C4-2B (cell line): ENCODE measurements at regions not wholly inside any gene's neighbourhood (a gene's known extent, or its start where the extent isn't known, plus 50 kb on each side); places are given as distances from the start of the nearest gene placed in this dataset.
"Not testable (repeated sequence)": the region's sequence is repeated elsewhere in the genome, so short reads cannot be mapped to it uniquely, and the experiment has no call there.

Experiments
- H3K27ac ChIP-seq: fragments of 450-650 bp; 2 replicates; pipeline ENCODE4 v1.5.1; 2017
- ZFX ChIP-seq: fragments of 450-650 bp; IDR thresholded peaks from 2 replicates; pipeline ENCODE4 v1.6.1; 2017
- TF ChIP-seq, protein P1 (sequence below): fragments of 450-650 bp; conservative IDR thresholded peaks from 2 replicates; pipeline ENCODE4 v1.5.1; 2017; ENCODE audit warnings: mild to moderate bottlenecking

DNA sequence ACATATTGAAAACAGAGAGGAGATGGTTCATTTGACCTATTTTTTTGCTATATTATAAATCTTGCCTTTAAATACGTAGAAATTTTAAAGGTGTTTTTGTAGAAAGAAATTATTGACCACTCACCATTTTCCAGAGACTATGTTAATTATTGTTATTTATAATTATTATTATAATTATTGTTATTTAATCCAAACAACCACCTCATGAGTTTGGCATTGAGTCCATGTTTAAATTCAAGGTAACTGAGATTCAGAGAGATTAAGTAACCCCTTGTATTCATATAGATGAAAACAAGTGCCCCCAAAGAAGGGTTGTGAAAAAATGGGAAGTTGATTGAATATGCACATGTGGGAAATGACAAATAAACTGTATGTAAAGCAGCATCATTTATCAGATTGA is 692.5 kb upstream of the MIR17HG start:
- no peak overlapping the region for H3K27ac ChIP-seq
- TF ChIP-seq, protein P1, sequence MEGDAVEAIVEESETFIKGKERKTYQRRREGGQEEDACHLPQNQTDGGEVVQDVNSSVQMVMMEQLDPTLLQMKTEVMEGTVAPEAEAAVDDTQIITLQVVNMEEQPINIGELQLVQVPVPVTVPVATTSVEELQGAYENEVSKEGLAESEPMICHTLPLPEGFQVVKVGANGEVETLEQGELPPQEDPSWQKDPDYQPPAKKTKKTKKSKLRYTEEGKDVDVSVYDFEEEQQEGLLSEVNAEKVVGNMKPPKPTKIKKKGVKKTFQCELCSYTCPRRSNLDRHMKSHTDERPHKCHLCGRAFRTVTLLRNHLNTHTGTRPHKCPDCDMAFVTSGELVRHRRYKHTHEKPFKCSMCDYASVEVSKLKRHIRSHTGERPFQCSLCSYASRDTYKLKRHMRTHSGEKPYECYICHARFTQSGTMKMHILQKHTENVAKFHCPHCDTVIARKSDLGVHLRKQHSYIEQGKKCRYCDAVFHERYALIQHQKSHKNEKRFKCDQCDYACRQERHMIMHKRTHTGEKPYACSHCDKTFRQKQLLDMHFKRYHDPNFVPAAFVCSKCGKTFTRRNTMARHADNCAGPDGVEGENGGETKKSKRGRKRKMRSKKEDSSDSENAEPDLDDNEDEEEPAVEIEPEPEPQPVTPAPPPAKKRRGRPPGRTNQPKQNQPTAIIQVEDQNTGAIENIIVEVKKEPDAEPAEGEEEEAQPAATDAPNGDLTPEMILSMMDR, result no peak
- TF ChIP-seq ZFX, result no peak

DNA sequence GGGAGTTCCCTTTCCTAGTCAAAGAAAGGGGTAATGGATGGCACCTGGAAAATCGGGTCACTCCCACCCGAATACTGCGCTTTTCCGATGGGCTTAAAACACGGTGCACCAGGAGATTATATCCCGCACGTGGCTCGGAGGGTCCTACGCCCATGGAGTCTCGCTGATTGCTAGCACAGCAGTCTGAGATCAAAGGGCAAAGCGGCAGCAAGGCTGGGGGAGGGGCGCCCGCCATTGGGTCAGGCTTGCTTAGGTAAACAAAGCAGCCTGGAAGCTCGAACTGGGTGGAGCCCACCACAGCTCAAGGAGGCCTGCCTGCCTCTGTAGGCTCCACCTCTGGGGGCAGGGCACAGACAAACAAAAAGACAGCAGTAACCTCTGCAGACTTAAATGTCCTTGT is 683.3 kb upstream of the MIR17HG start:
- H3K27ac ChIP-seq, result not testable (repeated sequence)

DNA sequence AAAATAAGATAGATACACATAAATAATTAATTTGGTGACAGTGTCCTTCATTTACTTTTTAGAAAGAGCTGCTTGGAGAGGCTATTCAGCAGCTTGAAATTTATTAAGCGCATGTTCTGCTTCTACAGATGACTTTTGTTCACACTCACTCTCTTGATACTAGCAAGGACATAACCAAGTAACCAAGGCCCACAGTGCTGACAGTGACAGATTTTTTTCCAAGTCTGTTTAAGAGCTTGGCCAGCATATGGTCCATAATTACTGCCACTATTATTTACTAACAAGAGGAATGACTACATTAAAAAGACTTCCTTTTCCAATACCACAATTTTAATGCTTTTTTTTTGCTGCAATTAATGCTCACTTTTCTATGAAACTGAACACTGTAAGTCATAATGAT is 673.7 kb upstream of the MIR17HG start:
- no peak overlapping the region for H3K27ac ChIP-seq
- TF ChIP-seq, protein P1, result no peak
- TF ChIP-seq ZFX, result no peak

DNA sequence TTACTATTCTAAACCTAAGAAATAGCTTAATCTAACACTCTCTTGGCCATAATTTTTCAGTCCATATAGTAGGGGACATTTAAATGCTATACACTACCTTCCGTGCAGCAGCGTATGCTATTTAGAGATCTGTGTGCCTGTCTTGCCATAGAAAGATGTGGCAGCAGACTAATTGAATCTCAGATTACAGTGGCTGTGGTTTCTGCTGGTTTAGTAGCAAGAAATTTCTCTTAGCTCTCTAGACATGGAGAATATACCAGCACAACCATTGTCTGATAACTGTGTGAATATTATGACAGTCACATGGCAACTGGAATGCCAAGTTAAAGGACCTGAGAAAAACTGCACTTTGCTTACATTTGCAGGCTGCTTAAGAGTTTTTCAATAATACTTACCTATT is 672.4 kb upstream of the MIR17HG start:
- no peak for TF ChIP-seq ZFX
- TF ChIP-seq, protein P1, result no peak
- no peak overlapping the region for H3K27ac ChIP-seq

DNA sequence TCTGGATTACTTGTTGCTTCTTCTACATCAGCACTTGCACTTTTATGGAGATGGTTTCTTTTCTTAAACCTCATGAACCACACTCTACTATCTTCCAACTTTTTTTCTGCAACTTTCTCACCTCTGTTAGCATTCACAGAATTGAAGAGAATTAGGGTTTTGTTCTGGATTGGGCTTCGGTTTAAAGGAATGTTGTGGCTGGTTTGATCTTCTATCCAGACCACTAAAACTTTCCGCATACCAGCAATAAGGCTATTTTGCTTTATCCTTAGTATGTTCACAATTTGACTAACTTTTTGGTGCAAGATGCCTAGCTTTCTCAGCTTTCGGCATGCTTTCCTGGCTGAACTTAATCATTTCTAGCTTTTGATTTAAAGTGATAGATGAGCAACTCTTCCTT is 666.7 kb upstream of the MIR17HG start:
- no peak overlapping the region for H3K27ac ChIP-seq
- no peak for TF ChIP-seq ZFX
- TF ChIP-seq, protein P1, result no peak

DNA sequence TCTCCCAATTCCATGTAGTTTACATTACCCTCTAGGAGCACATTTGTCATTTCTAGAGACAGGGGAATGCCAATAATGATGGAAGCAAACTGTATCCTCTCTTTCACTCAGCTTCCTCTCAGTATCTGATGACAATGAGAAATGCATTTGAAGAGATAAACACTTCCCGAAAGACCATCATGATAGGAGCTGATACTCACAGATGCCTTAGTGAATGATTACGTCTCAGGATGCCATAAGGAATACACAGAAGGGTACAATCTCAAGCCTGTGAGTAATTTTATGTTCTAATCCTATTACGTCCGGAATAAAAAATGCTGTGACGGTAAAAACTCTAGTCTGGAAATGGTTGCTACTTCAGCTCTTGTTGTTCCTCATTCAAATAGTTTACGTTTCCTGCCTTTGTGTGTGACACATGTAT is 663.8 kb upstream of the MIR17HG start:
- H3K27ac ChIP-seq, result no peak overlapping the region
- TF ChIP-seq ZFX, result no peak
- TF ChIP-seq, protein P1, result no peak

DNA sequence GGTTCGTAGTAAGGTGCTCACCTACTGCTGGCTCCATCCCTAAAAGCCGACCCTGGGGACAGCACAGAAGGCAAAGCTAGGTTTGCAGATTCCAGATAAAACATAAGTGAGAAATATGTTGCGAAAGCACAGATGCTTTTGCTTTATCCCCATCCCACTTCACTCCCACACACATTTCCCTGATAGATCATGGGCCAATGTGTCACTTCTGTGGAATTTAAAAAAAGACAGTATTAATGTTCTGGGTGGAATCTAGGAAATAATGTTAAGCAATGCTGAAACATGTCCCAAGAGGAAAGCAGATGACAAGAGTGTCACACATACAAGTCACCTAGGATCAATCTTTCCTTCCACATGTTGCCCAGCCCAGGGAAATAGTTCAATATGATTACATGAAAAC is 661.0 kb upstream of the MIR17HG start:
- no peak overlapping the region for H3K27ac ChIP-seq
- TF ChIP-seq ZFX, result no peak
- TF ChIP-seq, protein P1, result no peak

DNA sequence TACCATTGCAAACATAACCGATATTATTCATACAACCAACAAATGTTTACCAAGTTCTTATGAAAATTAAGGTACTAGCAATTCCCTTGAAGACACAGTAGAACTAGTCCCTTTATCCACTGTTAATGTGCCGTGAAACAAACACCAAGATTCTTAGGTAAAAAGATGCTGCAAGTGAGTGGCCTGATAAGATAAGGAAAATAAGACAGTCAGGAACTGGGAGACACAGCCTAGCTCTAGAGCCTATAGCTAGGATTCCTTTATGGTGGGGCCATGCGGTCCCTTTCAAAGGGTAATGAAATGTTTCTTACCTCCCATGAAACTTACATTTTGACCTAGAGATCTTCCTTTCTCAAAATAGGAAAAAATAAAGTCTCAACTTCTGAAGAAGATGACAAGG is 658.4 kb upstream of the MIR17HG start:
- H3K27ac ChIP-seq, result no peak overlapping the region
- no peak for TF ChIP-seq ZFX
- TF ChIP-seq, protein P1, result no peak
